ENCODE measurements at regions not wholly inside any gene's neighbourhood (a gene's known extent, or its start where the extent isn't known, plus 50 kb on each side); places are given as distances from the start of the nearest gene placed in this dataset.

GRCh38 chr4:11548597-11549082 lies 119.9 kb upstream of the HS3ST1 start:
- DNase-seq, result no peak

- DNase-seq, result no peak
These were observed 117.9 kb upstream of the HS3ST1 start for GRCh38 chr4:11546391-11547175.

- DNase-seq, result no peak
These were observed 117.0 kb upstream of the HS3ST1 start for GRCh38 chr4:11545651-11546050.

DNA sequence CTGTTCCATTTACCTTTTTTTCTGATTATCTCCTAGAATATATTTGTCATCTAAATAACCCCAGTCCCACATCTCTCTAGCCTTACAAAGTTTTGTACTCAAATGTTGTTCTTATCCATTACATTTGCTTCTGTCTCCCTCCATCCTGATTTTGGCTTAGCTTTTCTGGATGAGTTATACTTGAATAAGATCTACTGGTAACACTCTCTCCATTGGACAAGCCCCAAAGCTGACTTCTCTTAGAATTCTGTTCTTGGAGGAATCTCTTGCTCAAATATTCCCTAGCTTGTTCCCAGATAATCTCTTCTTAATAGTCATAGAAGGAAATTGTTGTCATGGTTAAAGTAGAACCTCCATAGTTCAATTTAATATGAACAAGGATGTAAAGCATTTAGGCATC lies 115.5 kb upstream of the HS3ST1 start:
- no peak for DNase-seq

- no peak for DNase-seq
These were observed 115.0 kb upstream of the HS3ST1 start for GRCh38 chr4:11543706-11544105.

- no peak for DNase-seq
These were observed 114.3 kb upstream of the HS3ST1 start for GRCh38 chr4:11542952-11543351.

- no peak for DNase-seq
These were observed 109.2 kb upstream of the HS3ST1 start for GRCh38 chr4:11537846-11538245.

DNA sequence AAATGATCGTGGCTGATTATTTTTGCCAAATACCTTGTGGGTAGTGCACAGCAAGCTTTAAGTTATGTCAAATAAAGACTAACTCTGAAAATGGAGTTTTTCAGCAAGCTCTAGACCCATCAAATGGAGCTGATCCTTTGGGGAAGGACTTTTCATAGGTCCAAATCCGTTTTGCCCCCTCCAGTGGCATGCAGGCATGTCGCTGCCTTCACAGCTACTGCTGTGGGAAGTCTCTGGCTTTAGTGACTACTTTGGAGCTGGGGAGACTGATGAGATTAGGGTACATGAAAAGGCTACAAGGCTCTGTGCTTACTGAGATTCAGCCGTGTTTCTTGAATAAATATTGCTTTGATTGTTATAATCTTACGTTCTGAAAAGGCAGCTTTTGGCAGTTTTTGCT lies 106.6 kb upstream of the HS3ST1 start:
- DNase-seq, result no peak

DNA sequence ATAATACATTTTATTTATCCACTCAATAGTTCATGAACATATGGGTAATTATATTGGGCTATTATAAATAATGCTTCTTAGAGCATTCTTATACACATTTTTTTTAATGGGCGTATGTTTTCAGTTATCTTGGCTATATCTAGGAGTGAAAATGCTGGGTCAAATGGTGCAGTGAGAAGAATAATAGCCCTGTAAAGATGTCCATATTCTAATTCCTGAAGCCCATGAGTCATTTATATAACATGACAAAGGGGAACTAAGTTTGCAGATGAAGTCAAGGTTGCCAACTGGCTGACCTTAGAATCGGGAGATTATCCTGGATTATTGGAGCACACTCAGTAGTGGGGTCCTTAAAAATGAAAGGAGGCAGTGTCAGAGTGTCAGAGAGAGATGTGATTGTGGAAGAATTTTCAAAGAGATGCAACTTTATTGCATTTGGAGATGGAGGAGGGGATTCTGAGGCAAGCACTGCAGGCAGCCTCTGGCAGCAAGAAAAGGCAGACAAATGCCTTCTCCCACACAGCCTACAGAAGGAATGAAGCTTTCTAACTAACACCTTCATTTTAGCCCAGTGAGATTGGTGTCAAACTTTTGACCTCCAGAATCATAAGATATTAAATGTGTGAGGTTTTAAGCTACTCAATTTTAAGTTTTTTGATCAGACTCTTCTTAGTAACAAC lies 106.1 kb upstream of the HS3ST1 start:
- no peak for DNase-seq

DNA sequence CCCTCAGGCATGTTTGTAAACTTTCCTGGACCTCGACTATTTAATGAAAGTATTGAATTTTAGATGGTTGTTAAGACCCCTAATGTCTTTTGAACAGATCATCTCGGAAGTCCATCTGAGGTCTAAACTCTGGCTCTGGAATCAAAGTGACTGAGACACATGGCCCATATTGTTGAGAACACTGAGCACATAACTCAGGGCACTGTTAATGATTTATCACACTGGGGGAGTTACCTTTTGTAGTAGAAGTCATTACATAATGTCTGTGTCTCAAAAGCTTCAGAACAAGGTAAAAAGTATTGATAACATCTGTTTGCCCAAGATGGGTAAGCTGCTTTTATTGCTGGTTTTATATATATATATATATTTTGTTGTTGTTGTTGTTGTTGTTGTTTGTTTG lies 103.4 kb upstream of the HS3ST1 start:
- no peak for DNase-seq

- DNase-seq, result no peak
These were observed 101.0 kb upstream of the HS3ST1 start for GRCh38 chr4:11529625-11530201.

- no peak for DNase-seq
These were observed 96.4 kb upstream of the HS3ST1 start for GRCh38 chr4:11525085-11525484.

DNA sequence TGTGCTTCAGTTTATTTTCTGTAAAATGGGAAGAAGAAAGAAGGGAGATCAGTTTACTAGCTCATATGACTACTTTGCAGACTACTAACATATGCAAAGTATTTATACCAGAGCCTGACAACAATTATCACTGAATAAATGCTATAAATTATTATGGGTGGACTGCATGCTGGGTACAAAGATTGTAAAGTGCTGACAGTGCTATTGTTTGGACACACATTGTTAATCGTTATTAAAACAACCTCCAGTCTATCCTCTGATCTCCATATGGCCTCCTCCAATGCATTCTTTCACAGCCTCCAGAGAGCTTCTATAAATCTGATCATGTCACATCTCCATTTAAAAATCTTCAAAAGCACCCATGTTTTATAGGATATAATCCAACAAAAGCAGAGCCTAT lies 90.1 kb upstream of the HS3ST1 start:
- DNase-seq, result no peak

DNA sequence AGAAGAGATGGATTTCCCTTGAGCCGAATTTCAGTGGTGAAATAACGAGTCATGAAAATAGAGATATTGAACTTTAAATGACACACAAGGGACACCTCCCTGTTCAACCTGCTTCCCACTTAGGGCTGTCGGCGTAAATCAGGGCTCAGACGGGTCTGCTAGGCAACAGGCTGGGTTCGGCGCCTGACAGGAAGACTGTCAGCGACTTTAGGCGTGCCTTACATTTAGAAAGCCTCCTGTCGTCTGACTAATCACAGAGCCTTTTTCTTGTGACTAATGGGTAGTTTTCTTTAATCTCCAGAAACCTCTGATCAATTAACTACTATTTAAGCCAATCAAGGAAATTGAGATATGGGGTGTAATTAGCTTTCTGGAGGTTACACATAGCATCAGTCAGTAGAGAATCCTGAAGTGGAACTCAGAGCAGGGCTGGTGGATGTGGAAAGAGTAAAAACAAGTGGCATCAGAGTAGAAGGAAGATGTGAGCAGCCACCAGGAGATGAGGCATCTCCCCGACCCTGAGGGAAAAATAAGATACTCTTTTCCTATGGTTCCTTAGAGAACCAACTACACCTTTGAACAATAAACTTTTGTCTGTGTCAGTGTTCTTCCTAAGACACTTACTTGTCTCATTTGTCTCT lies 86.2 kb upstream of the HS3ST1 start:
- DNase-seq, result no peak

GRCh38 chr4:11514003-11514402 lies 85.3 kb upstream of the HS3ST1 start:
- no peak for DNase-seq

DNA sequence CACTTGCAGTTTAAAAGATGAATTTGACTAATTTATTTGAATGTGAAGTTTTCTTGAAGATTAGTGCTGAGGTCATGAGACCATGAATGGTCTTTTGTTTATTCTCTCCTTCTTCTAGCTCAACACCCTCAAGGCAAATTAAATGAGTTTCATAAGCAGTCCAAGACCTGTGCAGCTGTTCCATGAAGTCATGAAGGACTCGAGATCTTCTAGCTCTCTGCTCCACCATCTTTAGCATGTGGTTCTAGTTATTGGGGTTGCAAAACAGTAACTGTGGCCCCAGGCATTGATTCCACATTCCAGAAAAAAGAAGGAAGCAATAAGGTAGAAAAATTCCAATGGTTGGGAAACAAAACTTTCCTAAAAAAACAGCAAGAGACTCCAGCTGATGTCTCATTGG lies 84.2 kb upstream of the HS3ST1 start:
- no peak for DNase-seq

DNA sequence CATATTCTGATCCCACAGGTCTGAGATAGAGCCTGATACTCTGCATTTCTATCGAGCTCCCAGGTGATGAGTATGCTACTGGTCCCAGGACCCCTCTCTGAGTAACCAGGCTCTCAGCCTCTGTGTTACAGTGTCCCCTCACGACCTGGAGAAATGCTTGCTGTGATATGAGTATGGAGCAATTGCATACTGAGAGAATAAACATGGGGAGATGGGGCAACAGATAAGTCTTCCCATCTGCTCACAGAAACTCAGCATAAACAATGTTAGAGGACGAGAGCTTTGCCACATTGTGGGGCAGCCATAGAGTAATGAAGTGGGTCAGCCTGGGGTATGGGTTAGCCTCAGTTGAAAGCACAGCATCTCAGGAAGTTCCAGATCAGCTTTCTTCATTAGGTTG lies 82.6 kb upstream of the HS3ST1 start:
- no peak for DNase-seq

DNA sequence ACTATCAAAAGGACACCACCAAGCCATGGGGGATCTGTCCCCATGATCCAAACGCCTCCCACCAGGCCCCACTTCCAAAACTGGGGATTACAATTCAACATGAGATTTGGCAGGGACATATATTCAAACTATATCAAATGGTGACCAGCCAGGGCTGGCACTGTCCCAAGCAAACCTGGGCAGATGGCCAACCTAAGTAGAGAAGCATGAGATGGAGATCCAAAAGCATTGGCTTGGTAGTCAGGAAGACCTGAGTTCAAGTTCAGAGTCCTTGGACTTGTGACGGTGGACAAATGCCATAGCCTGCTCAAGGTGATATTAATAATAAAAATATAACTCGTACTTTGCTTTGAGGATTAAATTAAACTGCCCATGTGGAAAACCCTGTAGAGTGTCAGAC lies 79.2 kb upstream of the HS3ST1 start:
- DNase-seq, result no peak

- no peak for DNase-seq
These were observed 77.5 kb upstream of the HS3ST1 start for GRCh38 chr4:11506194-11506593.

DNA sequence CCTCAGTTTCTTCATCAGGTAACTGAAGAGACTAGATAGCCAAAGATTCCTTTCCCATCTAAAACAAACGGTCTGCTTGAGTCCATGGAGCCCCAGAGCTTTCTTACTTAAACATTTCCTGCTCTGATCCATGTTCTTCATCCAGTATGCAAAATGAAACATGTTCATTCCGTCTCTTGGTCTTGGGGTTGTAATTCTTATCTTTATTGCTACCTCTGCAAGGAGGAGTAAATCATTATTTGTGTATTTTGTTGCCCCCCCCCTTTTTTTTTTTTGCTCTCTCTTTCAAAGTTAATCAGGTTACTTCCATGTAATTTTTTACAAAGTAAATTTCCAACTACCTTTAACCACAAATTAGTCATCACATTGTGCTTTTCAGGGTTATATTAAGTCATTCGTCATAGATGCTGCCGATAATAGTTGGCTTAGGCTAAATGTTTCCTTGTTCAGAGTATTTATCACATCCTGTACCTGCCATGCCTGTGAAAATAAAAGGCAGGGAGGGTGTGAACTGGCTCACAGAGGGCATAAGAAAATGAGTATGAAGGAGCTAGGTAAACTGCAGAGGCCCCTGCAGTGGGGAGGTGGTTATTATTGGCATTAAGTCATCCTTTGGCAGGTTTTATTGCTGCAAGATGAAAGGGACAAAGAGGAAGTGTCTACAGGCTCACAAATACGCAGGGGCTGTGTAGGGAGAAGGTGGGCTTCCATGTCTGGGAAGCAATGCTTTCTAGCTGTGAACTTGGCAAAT lies 76.7 kb upstream of the HS3ST1 start:
- no peak for DNase-seq

- no peak for DNase-seq
These were observed 74.5 kb upstream of the HS3ST1 start for GRCh38 chr4:11503166-11503565.

GRCh38 chr4:11497972-11498371 lies 69.3 kb upstream of the HS3ST1 start:
- no peak for DNase-seq
